H9 (cell line): ENCODE measurements at regions not wholly inside any gene's neighbourhood (a gene's known extent, or its start where the extent isn't known, plus 50 kb on each side); places are given as distances from the start of the nearest gene placed in this dataset.

Source experiments
- DNase-seq: peaks from one replicate; pipeline ENCODE4 v3.0.0-alpha.2; 2017
- H2AFZ ChIP-seq: one replicate; pipeline ENCODE4 v1.6.1; 2013; ENCODE audit warnings: mild to moderate bottlenecking, low read length, control low read depth, moderate library complexity
- H2AK5ac ChIP-seq: 2 replicates; pipeline ENCODE4 v1.6.1; 2013; ENCODE audit warnings: low read length, control low read depth, mixed read lengths; ENCODE audit not compliant: insufficient read length
- H2BK120ac ChIP-seq: one replicate; pipeline ENCODE4 v1.6.1; 2013; ENCODE audit warnings: low read depth, mild to moderate bottlenecking, low read length, control low read depth, inconsistent platforms; ENCODE audit not compliant: poor library complexity, severe bottlenecking
- H2BK12ac ChIP-seq: 2 replicates; pipeline ENCODE4 v1.6.1; 2013; ENCODE audit warnings: low read length, control low read depth, mixed read lengths, low read depth; ENCODE audit not compliant: insufficient read length
- H2BK15ac ChIP-seq: 2 replicates; pipeline ENCODE4 v1.6.1; 2013; ENCODE audit warnings: low read depth, low read length, control low read depth
- H2BK20ac ChIP-seq: one replicate; pipeline ENCODE4 v1.6.1; 2013; ENCODE audit warnings: low read depth, mild to moderate bottlenecking, low read length, control low read depth, inconsistent platforms; ENCODE audit not compliant: poor library complexity, severe bottlenecking
- H2BK5ac ChIP-seq: 2 replicates; pipeline ENCODE4 v1.6.1; 2013; ENCODE audit warnings: low read length, control low read depth, mixed read lengths; ENCODE audit not compliant: insufficient read length
- H3K14ac ChIP-seq: 2 replicates; pipeline ENCODE4 v1.6.1; 2013; ENCODE audit warnings: low read length, control low read depth; ENCODE audit not compliant: insufficient read depth
- H3K18ac ChIP-seq: 2 replicates; pipeline ENCODE4 v1.6.1; 2013; ENCODE audit warnings: low read depth, mild to moderate bottlenecking, mixed read lengths, low read length, control low read depth; ENCODE audit not compliant: insufficient read length
- H3K23ac ChIP-seq: 2 replicates; pipeline ENCODE4 v1.6.1; 2013; ENCODE audit warnings: low read length, control low read depth, mixed read lengths, low read depth; ENCODE audit not compliant: insufficient read length
- H3K23me2 ChIP-seq: 2 replicates; pipeline ENCODE4 v1.6.1; 2013; ENCODE audit warnings: low read depth, mild to moderate bottlenecking, mixed read lengths, low read length, control low read depth; ENCODE audit not compliant: insufficient read length, poor library complexity, severe bottlenecking
- H3K27ac ChIP-seq: 2 replicates; pipeline ENCODE4 v1.5.1; 2013; ENCODE audit warnings: low read length, control low read depth, mixed read lengths, low read depth; ENCODE audit not compliant: insufficient read length
- H3K27me3 ChIP-seq: 2 replicates; pipeline ENCODE4 v1.6.1; 2013; ENCODE audit warnings: low read length, control low read depth, inconsistent platforms; ENCODE audit not compliant: insufficient read depth
- H3K4ac ChIP-seq: 2 replicates; pipeline ENCODE4 v1.6.1; 2013; ENCODE audit warnings: low read depth, mild to moderate bottlenecking, control low read depth, inconsistent platforms, low read length, moderate library complexity
- H3K4me1 ChIP-seq: 2 replicates; pipeline ENCODE4 v1.6.1; 2013; ENCODE audit warnings: low read length, control low read depth, inconsistent platforms; ENCODE audit not compliant: insufficient read depth
- H3K4me2 ChIP-seq: 2 replicates; pipeline ENCODE4 v1.6.1; 2013; ENCODE audit warnings: low read length, control low read depth, mixed read lengths; ENCODE audit not compliant: insufficient read length, insufficient read depth
- H3K56ac ChIP-seq: 2 replicates; pipeline ENCODE4 v1.6.1; 2013; ENCODE audit warnings: low read depth, mild to moderate bottlenecking, mixed read lengths, low read length, control low read depth; ENCODE audit not compliant: insufficient read length
- H3K79me1 ChIP-seq: 2 replicates; pipeline ENCODE4 v1.6.1; 2013; ENCODE audit warnings: low read depth, mild to moderate bottlenecking, moderate library complexity, low read length, control low read depth, inconsistent platforms; ENCODE audit not compliant: insufficient read depth, poor library complexity, severe bottlenecking
- H3K79me2 ChIP-seq: 2 replicates; pipeline ENCODE4 v1.6.1; 2013; ENCODE audit warnings: low read length, control low read depth, inconsistent platforms; ENCODE audit not compliant: insufficient read depth
- H3K9ac ChIP-seq: 2 replicates; pipeline ENCODE4 v1.6.1; 2013; ENCODE audit warnings: low read length, control low read depth, mixed read lengths; ENCODE audit not compliant: insufficient read length; ENCODE audit errors: extremely low read depth
- H3K9me3 ChIP-seq: one replicate; pipeline ENCODE4 v1.6.1; 2013; ENCODE audit warnings: low read depth, low read length, inconsistent platforms; ENCODE audit not compliant: control insufficient read depth
- H3T11ph ChIP-seq: one replicate; pipeline ENCODE4 v1.6.1; 2013; ENCODE audit warnings: mild to moderate bottlenecking, low read length, control low read depth, inconsistent platforms
- H4K20me1 ChIP-seq: one replicate; pipeline ENCODE4 v1.6.1; 2013; ENCODE audit not compliant: control insufficient read depth, insufficient read length, insufficient read depth
- H4K5ac ChIP-seq: 2 replicates; pipeline ENCODE4 v1.6.1; 2013; ENCODE audit warnings: low read depth, mild to moderate bottlenecking, mixed read lengths, low read length, control low read depth; ENCODE audit not compliant: insufficient read length
- H4K8ac ChIP-seq: replicated peaks from 2 replicates; pipeline ENCODE4 v1.6.1; 2013; ENCODE audit warnings: low read length, control low read depth, mixed read lengths, low read depth; ENCODE audit not compliant: insufficient read length
- H4K91ac ChIP-seq: 2 replicates; pipeline ENCODE4 v1.6.1; 2013; ENCODE audit warnings: low read depth, mild to moderate bottlenecking, moderate library complexity, mixed read lengths, low read length, control low read depth; ENCODE audit not compliant: insufficient read length
- H3K27ac Mint-ChIP-seq, 3 experiments: 2 replicates in 2 of 3; 3 replicates in 1 of 3; pipeline ENCODE4 v1.8.0; 2020 to 2021; ENCODE audit warnings: mixed read lengths in 3 of 3, mild to moderate bottlenecking in 1 of 3, moderate library complexity in 1 of 3
- H3K27me3 Mint-ChIP-seq: 2 replicates; pipeline ENCODE4 v1.8.0; 2021; ENCODE audit warnings: low read depth, mild to moderate bottlenecking, moderate library complexity, mixed read lengths
- H3K36me3 Mint-ChIP-seq, 3 experiments: 2 replicates in 2 of 3; 3 replicates in 1 of 3; pipeline ENCODE4 v1.8.0; 2020 to 2021; ENCODE audit warnings: low read depth in 3 of 3, mixed read lengths in 3 of 3; ENCODE audit not compliant: insufficient read depth in 1 of 3
- H3K4me1 Mint-ChIP-seq, 2 experiments: 2 replicates each; pipeline ENCODE4 v1.8.0; 2020; ENCODE audit warnings: mixed read lengths in 2 of 2
- H3K4me3 Mint-ChIP-seq, 2 experiments: 2 replicates in 1 of 2; 3 replicates in 1 of 2; pipeline ENCODE4 v1.8.0; 2020 to 2021; ENCODE audit warnings: mild to moderate bottlenecking in 2 of 2, mixed read lengths in 2 of 2, moderate library complexity in 1 of 2
- H3K9me3 Mint-ChIP-seq, 2 experiments: 2 replicates in 1 of 2; 3 replicates in 1 of 2; pipeline ENCODE4 v1.8.0; 2020; ENCODE audit warnings: mild to moderate bottlenecking in 2 of 2, mixed read lengths in 2 of 2, moderate library complexity in 1 of 2
- WGBS: extraction: QIAGEN DNeasy Blood & Tissue Kit; methylation state at CpG from one replicate; pipeline ENCODE4 v1.1.7; 2013; ENCODE audit warnings: missing lambda C conversion rate, low lambda C conversion rate, mixed read lengths; ENCODE audit not compliant: insufficient read length; ENCODE audit errors: extremely low coverage; 5-methylcytosine and 5-hydroxymethylcytosine counted together
- TF ChIP-seq, protein P1 (sequence below): fragments of 200-600 bp; sonication (generic); conservative IDR thresholded peaks from 3 replicates; pipeline ENCODE4 v1.8.0; 2021; ENCODE audit warnings: antibody characterized with exemption, mild to moderate bottlenecking

DNA sequence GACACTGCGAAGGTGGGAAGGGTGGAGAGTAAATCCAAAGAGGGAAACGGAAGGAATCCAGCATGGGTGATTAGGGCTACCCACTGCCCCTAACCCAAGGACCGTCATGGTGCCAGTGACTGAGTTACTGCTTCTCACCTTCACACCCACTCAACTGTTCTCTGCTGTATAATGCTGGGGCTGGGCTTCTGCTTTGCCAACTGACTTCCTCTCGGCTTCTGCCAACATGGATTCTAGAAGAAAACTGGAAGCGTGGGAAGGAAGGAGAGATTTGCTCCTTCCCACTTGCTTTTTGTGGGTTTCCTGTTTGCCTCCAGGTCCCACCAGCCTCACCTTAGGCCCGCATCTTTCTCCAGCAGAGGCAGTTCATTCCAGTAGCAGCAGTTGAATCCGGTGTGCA lies 153.5 kb upstream of the RAI14 start:
- H3K79me2 ChIP-seq = no peaks in the 10 kb centered on the region
- H3K4me1 Mint-ChIP-seq = peaks cover 15 to 17% of the 10 kb centered on the region in 2 experiments
- no peak overlapping the region for H4K5ac ChIP-seq
- no peaks in the 10 kb centered on the region; the same call in 1 of the 2 replicates for H3K27me3 Mint-ChIP-seq
- H4K20me1 ChIP-seq = no peaks in the 10 kb centered on the region
- WGBS = no CpG with 5 or more reads among the region's 7 CpGs
- H3K27me3 ChIP-seq = no peaks in the 10 kb centered on the region
- no peak overlapping the region for H3K14ac ChIP-seq
- H3K36me3 Mint-ChIP-seq = no peaks in the 10 kb centered on the region
- no peak overlapping the region for H4K91ac ChIP-seq
- no peak overlapping the region for H3T11ph ChIP-seq
- no peak overlapping the region for H3K4ac ChIP-seq
- no peaks in the 10 kb centered on the region for H3K79me1 ChIP-seq
- no peak overlapping the region for H4K8ac ChIP-seq
- no peak overlapping the region for H3K27ac ChIP-seq
- no peak overlapping the region for H2BK5ac ChIP-seq
- no peak overlapping the region for H3K4me2 ChIP-seq
- H3K23ac ChIP-seq = no peak overlapping the region
- no peaks in the 10 kb centered on the region for H3K9me3 ChIP-seq
- H3K9ac ChIP-seq = no peak overlapping the region
- H2BK20ac ChIP-seq = no peak overlapping the region
- H3K56ac ChIP-seq = no peak overlapping the region
- H2AFZ ChIP-seq = no peak overlapping the region
- H3K9me3 Mint-ChIP-seq = no peaks in the 10 kb centered on the region
- H3K27ac Mint-ChIP-seq = no peak overlapping the region
- H3K4me3 Mint-ChIP-seq = no peak overlapping the region
- peak overlapping the region; percentile 45 for H2BK12ac ChIP-seq
- no peaks in the 10 kb centered on the region for H3K4me1 ChIP-seq
- no peak overlapping the region for H3K18ac ChIP-seq
- DNase-seq = no peak
- TF ChIP-seq, protein P1, sequence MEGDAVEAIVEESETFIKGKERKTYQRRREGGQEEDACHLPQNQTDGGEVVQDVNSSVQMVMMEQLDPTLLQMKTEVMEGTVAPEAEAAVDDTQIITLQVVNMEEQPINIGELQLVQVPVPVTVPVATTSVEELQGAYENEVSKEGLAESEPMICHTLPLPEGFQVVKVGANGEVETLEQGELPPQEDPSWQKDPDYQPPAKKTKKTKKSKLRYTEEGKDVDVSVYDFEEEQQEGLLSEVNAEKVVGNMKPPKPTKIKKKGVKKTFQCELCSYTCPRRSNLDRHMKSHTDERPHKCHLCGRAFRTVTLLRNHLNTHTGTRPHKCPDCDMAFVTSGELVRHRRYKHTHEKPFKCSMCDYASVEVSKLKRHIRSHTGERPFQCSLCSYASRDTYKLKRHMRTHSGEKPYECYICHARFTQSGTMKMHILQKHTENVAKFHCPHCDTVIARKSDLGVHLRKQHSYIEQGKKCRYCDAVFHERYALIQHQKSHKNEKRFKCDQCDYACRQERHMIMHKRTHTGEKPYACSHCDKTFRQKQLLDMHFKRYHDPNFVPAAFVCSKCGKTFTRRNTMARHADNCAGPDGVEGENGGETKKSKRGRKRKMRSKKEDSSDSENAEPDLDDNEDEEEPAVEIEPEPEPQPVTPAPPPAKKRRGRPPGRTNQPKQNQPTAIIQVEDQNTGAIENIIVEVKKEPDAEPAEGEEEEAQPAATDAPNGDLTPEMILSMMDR = no peak
- H2BK120ac ChIP-seq = no peak overlapping the region
- no peak overlapping the region for H2AK5ac ChIP-seq
- no peaks in the 10 kb centered on the region for H3K23me2 ChIP-seq
- no peak overlapping the region for H2BK15ac ChIP-seq
